ENCODE measurements at regions not wholly inside any gene's neighbourhood (a gene's known extent, or its start where the extent isn't known, plus 50 kb on each side); places are given as distances from the start of the nearest gene placed in this dataset.

DNA sequence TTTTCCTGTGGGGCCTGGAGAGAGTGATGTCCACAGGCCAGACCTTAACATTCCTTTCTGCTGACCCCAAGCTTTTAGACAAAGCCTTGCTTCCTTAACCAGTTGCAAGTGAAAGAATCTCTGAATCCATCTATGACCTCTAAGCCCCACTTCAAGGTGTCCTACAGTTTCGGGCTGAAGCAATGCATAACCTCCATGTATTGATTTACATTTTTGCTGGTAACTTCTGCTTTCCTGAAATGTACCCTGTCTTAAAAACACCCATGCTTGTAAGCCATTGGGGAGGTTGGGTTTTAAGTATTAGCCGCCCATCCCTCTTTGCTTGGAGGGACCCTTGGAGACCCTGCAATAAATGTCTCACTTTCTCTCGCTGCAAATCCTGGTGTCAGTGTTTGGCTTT is 190.6 kb downstream of the VRK1 start:
- H3K4me3 ChIP-seq (ENCODE audit: control insufficient read depth, low read depth, low read length), result no peak overlapping the region
- no peak for DNase-seq (ENCODE audit: low read depth)
- TF ChIP-seq CTCF (IDR thresholded peaks at IDR 0.05; ENCODE audit: control insufficient read depth, insufficient read depth, low read depth, low read length, missing control alignments), result no peak

DNA sequence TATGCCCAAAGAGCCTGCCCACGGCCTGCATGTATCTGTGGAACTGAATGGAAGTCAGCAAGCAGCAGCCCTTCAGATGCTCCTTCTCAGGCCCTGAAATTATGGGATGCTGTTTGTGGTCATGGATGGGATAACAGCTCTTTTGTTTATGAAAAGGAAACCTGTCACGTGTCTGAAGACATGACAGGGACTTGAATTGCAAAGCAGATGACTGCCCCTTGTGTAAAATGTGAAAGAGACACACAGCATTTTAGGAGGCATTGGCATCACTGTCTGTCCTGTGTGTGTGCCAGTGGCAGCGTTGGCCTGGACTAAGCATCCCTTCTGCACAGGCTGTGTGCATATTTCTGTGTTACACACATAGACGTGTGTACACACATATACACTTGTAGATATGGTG is 192.1 kb downstream of the VRK1 start:
- DNase-seq (ENCODE audit: low read depth), result no peak
- no peak for TF ChIP-seq CTCF (IDR thresholded peaks at IDR 0.05; ENCODE audit: control insufficient read depth, insufficient read depth, low read depth, low read length, missing control alignments)
- H3K4me3 ChIP-seq (ENCODE audit: control insufficient read depth, low read depth, low read length), result no peak overlapping the region

- no peak for TF ChIP-seq CTCF (IDR thresholded peaks at IDR 0.05; ENCODE audit: control insufficient read depth, insufficient read depth, low read depth, low read length, missing control alignments)
- no peak overlapping the region for H3K4me3 ChIP-seq (ENCODE audit: control insufficient read depth, low read depth, low read length)
- no peak for DNase-seq (ENCODE audit: low read depth)
Observed at GRCh38 chr14:96991226-96991625, 194.0 kb downstream of the VRK1 start.

DNA sequence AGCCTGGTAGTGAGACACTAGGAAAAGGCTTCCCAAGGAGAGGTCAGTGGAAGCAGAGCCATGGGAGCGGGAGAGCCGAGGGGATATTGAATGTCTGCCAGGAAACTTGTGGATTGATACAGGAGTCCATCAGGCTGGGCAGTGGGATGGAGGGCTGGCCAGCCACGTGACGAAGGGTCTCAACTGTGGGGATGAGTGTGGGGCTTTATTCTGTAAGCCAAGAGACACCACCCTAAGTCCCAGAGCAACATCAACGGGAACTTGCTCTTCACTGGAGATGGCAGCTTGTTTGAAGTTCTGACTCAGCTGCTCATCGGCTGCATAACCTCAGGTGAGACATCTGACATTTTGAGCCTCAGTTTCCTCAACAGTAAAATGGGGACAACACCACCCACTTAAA is 197.8 kb downstream of the VRK1 start:
- no peak overlapping the region for H3K4me3 ChIP-seq (ENCODE audit: control insufficient read depth, low read depth, low read length)
- no peak for DNase-seq (ENCODE audit: low read depth)
- no peak for TF ChIP-seq CTCF (IDR thresholded peaks at IDR 0.05; ENCODE audit: control insufficient read depth, insufficient read depth, low read depth, low read length, missing control alignments)

DNA sequence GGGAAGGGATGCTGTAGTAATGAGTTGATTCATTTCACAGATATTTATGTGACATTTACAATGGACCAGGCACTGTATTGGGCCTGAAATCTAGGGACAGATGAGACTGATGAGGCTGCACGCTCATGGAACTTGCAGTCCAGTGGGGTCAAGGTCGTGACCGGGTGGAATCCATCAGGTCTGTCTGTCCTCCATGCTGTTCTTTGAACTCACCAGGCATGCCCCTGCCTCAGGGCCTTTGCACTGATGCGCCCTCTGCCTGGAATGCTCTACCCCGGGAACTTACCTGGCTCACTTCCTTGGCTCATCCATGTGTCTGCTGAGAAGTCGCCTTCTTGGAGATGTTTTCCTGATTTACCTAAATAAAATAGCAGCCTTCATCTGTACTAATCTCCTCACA is 200.1 kb downstream of the VRK1 start:
- no peak for TF ChIP-seq CTCF (IDR thresholded peaks at IDR 0.05; ENCODE audit: control insufficient read depth, insufficient read depth, low read depth, low read length, missing control alignments)
- no peak overlapping the region for H3K4me3 ChIP-seq (ENCODE audit: control insufficient read depth, low read depth, low read length)
- DNase-seq (ENCODE audit: low read depth), result no peak

- DNase-seq (ENCODE audit: low read depth), result no peak
- H3K4me3 ChIP-seq (ENCODE audit: control insufficient read depth, low read depth, low read length), result no peak overlapping the region
- no peak for TF ChIP-seq CTCF (IDR thresholded peaks at IDR 0.05; ENCODE audit: control insufficient read depth, insufficient read depth, low read depth, low read length, missing control alignments)
Observed at GRCh38 chr14:96997996-96998395, 200.8 kb downstream of the VRK1 start.

DNA sequence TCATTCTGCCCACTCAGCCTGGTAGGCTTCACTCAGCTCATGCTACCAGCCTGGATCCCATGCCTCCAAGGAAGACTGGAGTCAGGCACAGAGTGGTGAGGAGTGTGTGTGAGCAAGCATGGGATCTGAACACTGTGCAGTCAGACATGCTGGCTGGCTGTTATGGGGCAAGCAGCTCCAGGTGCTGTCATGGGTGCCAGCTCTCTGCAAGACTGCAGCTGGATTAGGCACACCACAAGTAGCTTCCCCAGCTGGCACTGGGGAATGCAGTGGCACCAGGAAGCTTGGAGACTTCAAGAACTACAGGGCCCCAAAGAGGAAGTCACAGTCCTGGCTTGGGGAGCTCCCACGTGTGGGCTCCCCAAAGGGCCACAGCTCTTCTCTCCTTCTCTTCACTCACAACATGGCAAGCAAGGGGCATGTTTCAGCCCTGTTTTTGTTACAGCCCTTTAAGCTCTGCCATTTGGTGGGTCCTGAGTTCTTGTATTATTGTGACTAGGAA is 202.5 kb downstream of the VRK1 start:
- H3K4me3 ChIP-seq (ENCODE audit: control insufficient read depth, low read depth, low read length), result no peak overlapping the region
- no peak for DNase-seq (ENCODE audit: low read depth)
- no peak for TF ChIP-seq CTCF (IDR thresholded peaks at IDR 0.05; ENCODE audit: control insufficient read depth, insufficient read depth, low read depth, low read length, missing control alignments)

Data from AG09309 (cell line).